ENCODE measurements at regions not wholly inside any gene's neighbourhood (a gene's known extent, or its start where the extent isn't known, plus 50 kb on each side); places are given as distances from the start of the nearest gene placed in this dataset.

DNA sequence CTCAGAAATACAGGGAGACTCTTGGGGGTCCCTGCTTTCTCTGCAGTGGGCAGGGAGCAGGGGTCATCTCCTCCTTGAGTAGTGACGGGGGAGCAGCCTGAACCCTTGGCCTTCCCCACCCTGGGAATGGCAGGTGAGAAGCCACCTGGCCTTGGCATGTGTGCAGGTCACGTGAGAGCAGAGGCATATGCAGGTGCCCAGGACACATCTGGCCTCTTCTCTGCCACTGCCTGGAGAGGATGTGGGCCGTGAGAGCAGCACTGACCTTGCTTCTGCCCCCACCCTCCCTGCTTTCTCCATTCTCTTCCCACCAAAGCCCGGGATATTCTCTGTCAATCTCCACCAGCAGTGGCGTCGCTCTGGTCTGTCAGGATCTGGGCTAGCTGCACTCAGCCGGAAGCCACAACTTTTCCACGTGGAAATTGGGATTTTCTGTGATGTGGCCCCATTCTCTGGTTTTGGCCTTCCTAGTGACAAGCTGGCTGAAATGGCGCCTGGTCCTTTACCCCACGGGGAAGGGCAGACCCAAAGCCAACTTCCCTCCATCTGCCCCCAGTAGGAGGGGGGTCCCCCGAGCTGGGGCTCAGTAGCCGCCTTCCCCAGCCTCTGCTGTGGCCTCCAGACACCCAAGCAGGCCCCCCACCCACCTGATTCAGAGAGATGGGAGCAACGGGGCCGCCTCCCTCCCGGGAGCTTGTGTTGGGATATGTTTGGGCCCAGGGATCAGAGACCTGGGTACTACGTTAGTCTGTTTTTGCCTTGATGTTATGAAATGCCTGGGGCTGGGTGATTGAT is 70.4 kb upstream of the FCN1 start:
- no peak for DNase-seq

DNA sequence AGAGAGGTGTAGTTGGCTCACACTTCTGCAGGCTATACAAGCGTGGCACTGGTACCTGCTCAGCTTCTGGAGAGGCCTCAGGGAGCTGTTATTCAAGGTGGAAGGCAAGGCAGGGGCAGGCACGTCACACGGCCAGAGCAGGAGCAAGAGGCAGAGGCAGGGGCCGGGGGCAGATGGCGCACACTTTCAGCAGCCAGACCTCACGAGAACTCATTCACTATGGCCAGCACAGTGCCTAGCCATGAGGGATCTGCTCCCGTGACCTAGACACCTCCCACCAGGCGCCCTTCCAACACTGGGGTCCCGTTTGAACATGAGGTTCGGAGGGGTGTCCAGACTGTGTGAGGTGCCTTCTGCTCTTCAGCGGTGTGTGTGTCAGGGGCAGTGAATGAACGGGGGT is 71.0 kb upstream of the FCN1 start:
- no peak for DNase-seq

DNA sequence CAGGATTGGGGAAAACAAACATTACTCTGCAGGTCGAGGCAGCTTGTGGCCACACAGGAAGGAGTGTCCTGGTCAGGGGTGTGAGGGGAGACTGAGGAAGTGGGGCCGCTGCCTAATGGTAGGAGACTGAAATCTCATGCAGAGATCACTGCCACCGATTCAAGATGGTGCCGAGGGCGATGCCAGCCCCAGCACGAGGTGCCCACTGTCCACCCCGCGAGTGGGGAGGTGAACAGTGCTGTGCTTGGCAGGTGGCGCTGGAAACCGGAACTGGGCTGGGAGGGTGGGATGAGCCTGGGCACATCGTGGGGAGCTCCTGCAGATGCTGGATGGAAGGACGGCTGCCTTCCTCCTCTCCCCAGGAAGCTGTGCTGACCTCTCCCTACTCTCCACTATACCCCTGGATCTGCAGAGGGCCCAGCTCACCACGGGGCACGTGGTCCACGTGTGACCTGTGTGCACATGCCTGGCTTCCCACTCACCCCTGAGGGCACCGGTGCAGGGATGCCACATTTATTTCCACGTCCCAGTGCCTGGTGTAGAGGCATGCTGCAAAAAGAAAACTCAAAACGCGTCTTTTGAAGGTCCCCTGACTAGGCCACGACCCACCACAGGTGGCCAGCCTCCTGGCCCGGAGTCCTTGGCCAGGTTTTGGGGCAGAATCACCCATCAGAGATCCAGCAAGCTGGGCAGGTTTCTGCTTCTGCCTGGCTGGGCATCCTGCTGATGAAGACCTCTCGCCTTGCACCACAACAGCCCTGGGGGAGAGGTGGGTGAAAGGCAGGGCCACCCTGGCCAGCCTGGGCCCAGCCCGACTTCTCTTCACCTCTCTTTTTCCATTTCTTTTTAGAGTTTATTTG is 71.7 kb upstream of the FCN1 start:
- no peak for DNase-seq

DNA sequence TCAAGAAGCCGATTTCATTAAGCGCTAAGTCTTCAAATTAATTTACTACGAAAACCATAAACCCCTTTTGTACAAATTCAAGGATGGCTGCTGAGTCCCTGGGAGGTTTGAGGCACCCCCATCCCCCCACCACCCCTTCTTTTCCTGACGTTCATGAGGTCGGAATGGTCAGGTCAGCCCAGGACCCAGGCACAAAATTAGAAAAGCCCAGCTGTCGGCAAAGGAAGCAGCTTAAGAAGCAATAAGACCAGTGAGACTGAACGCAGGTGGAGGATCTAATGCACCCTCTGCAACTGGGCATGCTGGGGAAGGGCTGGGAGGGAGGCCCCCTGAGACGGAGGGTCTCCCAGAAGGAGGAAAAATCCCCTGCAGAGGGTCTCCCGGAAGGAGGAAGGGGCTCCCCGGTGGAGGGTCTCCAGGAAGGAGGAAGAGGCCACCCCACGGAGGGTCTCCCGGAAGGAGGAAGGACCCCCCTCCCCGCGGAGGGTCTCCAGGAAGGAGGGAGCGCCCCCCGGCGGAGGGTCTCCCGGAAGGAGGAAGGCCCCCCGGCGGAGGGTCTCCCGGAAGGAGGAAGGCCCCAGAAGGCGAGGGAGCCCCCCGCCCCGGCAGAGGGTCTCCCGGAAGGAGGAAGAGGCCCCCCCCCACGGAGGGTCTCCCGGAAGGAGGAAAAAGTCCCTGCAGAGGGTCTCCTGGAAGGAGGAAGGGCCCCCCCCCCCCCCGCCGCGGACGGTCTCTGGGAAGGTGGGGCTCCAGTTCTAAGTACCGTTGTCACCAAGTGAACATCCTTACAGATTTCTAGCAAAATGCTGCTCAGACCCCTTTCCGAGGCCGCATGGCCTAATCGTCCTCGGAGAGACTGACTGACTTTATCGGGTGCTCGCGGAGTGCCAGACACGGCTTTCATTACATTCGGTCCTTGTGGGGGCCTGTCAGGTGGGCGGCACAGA is 74.4 kb upstream of the FCN1 start:
- no peak for DNase-seq

DNA sequence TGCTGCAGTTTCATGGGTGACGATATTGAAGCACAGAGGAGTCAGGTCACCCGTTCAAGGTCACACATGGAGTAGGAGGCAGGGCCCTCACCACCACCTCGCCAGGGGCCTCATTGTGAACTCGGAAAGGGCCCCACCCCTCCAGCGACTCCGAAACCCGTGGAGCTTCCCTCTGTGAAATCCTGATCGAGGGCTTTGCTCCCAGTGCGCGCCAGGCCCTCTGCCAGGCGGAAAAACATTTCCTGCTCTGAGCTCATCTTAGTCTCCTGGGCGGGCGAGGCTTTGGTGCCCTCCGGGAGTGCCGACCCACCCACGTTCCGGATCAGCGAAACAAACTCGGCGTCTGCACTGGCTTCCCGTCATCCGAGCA is 75.0 kb upstream of the FCN1 start:
- DNase-seq: no peak

DNA sequence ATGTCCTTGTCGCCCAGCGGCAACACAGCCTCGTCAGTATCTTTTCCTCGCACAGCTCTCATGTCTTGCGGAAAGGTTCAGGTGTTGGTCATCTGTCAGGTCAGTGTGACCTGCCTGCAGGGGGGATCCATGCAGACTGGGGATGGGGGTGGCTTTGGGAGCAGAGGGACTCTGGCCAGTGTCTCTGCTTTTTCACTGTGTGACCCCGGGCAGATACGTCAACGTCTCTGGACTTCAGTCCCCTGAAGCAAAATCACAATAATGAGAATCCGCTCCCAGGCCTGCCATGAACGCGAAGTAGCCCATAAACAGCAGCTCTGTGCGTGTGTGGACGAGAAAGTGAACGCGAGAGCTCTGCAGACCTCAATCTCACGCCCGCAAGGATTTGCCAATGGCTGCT is 75.7 kb upstream of the FCN1 start:
- no peak for DNase-seq

DNA sequence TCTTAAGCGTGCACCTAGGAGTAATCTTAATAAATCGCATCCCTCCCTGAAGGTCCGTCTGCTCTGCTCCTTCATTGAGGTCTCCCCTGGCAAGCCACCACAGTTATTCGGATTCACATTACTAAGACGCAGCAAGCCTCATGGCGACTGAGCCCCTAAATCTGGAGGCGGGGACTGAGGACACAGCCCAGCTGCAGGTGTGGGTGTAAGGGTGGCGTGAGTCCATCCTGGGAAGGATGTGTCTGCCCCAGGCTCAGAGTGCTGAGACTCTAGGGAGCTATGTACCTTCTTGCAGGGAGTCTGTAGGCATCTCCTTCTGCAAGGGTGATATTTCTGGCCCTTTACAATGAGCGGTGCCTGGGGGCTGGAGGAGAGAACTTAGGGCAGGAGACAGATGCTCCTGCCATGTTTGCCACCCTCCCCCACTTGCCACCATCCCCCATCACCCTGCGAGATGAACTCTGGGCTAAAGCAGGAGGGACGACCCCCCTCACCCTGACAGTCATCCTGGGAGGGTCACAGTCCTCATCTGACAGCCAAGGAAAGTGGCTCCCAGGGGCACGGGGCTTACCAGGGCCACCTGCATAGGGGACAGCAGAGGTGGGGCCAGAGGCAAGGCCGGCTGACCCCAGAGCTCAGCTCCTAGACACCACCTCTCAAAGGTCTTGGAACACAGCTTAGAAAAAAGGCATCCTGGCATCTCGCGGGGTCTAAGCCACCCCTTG is 76.4 kb upstream of the FCN1 start:
- DNase-seq: no peak

DNA sequence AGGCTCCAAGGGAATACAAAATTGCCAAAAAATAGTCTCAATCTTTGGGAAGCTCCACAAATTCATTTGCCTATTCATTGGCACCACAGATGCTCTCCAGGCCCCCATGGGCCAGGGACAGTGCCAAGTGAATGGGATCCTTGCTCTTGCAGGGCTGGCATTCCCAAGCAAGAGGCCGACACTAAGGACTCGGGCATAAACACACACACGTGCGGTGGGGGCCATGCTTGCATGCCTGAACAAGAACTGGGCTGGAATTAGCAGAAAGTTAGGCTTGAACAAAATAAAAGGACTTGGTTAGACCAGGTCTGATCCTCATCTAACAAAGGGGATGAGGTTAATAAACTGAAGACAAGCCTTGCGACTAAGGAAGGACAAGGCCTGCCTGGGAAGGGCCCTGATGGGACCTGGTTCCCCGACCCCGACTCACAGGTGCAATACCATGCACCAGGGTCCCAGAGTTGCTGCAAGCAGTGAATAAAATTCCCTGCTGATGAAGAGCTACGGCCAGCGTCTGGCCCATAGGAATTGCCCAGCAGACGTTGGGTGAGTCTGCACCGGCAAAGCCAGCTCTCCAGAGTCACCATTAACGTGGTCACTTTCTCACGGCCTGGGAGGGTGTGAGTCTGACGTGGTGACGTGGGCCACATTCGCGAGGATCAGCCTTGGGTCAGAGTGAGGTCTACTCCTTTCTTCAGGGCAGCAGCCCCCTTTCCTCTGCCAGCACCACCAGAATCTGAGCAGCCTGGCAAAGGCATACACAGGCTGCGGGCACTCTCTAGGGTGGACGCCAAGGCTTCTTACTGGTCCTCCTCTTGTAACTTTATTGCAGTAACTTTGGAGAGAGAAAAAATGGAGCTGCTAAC is 77.4 kb upstream of the FCN1 start:
- DNase-seq: no peak

DNA sequence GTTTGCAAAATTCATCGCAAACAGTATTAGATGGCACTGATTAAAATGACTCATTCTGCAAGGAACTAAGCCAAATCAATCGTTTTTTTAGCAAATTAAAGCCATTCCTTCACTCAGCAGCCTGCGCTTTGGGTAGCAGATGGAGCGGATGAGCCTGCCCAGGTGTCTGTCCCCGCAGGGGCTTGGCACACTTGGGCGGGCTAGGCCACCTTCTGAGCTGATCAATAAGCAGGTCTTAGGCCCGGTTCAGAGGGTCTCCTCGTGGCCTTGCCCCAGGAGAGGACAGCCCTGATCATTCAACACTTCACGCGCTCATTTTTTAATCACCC is 78.0 kb upstream of the FCN1 start:
- no peak for DNase-seq

DNA sequence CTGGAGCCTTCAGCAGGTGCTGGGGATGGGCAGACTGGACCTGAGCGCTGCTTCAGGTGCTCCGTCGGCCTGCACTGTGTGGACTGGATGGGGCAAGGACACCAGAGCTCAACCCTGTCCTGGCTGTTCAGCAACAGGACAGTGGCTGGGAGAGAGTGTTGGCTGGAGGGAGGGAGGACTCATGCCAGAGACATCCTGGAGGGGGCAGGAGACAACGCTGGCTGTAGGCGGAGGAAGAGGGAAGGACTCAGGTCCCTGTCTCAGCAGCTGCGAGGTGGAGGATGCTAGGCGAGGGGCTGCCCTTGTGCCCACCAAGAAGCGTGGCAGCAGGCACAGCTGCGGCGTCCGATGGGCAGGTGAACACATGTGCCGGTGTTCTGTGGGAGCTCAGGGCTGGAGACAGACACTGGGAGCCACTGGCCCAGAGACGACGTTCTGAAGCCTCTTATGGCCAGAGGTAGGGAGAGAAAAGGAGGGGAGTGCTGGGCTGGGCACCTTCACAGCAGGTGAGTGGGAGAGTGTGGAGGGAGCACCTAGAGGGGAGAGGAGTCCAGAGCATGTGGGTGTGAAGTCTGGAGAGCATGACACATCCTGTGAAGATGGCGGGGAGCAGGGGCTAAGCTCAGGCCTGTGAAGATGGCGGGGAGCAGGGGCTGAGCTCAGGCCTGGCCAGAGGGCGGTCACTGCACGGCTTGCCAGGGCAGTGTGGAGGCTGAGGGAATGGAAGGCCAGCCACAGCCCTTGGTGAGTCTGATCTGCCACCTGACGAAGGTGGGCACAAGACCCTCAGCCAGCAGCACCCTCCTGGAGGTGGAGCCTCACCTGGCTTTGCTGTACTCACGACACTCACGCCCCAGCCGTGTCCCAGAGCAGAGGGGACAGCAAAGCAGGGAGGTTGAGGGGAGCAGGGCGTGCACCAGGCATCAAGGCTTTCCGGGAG is 79.1 kb upstream of the FCN1 start:
- DNase-seq: no peak

DNA sequence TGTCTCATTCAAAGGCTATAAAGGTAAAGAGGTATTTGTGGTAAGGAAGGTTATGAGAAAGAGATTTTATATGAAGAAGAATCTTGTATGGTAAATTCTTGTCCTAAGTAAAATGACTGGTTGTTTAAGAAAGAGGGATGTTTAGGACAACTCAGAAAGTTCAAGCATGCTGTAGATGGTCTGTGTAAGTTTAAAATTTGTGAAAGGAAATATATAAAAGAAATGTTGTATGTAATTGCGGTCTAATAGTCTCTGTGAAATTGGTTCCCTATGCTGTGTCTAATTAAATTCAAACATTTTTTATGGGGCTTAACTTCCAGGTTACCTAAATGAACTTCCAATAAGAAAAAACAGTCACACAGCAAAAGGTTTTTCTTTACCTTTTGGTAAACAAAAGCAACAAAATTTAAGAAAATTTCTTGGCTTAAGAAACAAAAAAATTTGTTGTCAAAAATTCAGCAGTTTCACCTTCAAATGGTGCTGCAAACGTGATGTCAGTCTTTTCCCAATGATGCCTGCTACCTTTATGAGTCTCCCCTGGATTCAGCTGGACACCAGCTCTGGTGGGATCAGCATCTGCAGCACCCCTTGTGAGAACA is 83.0 kb upstream of the FCN1 start:
- peak; percentile 0 for DNase-seq

DNA sequence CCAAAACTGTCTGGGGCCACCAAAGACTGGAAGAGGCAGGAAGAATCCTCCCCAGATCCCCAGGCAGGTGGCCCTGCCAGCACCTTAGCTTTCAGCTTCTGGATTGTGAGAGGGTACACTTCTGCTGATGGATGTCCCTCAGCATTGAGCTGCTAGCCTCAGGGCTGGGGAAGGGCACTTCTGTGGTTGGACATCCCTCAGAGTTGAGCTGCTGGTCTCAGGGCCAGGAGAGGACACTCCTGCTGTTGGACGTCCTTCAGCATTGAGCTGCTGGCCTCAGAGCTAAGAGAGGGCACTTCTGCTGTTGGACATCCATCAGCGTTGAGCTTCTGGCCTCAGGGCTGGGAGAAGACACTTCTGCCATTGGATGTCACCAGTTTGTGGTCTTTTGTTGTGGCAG is 83.8 kb upstream of the FCN1 start:
- no peak for DNase-seq

DNA sequence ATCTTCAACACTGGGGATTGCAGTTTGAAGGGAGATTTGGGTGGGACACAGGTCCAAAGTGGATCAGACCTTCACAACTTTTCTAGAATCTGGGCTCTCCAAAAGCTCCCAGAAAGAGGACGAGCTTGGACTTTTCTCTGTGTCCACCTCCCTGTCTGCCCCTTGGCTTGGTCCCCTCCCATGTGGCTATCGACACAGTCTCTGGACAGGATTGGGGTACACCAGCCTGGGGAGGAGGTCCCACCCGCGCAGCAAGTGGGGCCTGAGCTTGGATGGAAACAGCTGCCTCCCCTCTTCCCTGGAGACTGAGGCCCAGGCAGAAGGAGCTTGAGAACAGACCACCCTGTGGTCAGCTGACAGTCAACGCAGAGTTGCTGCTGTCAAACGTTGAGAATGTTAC is 84.6 kb upstream of the FCN1 start:
- DNase-seq: no peak

DNA sequence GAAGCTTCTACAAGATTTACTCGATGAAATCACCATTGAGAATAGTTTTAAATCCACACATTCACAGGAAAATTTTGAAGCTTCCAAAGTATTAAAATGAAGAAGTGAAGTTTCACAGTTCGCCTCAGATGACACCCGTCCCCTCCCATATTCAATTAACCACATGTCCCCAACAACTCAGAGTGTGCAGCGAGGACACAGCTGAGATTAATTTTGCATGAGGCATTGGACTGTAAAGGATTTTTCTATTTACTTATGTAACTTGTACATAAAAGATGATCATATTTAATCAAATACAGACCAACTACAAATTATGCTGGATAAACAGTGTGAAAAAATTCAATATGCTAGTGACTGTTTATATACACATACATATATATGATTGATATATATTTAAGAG is 84.7 kb upstream of the OLFM1 start:
- no peak for DNase-seq

DNA sequence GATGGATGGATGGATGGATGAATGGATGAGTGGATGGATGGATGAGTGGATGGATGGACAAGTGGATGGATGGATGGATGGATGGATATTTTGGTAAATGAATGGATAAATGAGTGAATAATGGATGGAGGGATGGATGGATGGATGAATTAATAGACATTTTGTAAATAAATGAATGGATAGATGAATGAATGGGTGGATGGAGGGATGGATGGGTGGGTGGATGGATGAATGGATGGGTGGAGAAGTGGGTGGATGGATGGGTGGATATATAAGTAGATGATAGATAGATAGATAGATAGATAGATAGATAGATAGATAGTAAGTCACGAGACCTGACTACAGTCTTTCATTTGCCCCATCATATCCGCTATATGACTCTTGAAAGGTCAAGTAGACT is 82.7 kb upstream of the OLFM1 start:
- DNase-seq: no peak

DNA sequence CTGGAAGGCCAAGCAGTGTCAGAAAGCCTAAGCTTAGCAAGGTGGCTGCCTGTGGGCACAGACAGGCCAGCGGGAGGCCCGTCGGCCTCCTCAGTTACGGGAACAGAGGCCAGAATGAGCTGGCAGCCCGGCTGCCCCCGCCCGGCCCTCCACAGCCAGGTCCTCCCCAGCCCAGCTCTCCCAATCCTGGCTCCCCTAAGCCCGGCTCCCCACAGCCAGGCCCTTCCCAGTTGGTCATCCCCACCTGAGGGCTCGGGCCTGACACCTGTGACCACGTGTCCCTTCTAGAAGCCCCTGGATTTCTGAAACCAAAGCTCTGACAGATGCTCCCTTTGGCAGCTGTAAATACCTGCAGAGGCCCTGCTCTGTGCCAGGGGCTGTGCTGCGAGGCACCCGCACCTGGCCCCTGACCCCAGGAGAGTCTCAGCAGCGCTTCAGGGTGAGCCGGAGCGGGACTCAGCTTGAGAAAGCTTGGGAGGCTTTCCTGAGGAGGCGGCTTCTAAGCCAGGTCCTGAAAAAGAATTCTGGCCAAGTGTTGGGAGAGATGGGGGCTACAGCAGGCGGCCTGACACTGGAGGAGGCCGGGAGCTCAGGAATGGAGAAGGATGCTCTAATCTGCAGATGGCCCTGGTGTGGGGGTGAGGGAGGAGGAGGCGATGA is 80.4 kb upstream of the OLFM1 start:
- no peak for DNase-seq

DNA sequence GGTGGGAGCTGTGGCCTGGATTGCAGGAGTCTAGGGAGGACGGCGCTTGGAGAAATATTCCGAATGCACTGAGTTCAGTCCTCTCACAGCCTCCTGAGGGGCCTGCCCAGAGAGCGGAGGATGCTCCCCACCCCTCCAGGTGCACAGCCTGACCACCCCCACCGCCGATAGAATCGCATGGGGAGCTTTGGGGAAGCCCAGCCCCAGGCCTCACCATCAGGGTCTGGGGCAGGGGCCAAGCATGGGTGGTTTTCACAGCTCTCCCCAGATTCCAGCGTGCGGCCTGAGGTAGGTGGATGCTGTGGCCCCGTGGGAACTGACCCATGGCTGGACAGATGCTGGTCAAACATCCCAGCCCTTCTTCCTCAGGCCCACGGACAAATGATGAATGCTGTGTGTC is 79.9 kb upstream of the OLFM1 start:
- DNase-seq: no peak

DNA sequence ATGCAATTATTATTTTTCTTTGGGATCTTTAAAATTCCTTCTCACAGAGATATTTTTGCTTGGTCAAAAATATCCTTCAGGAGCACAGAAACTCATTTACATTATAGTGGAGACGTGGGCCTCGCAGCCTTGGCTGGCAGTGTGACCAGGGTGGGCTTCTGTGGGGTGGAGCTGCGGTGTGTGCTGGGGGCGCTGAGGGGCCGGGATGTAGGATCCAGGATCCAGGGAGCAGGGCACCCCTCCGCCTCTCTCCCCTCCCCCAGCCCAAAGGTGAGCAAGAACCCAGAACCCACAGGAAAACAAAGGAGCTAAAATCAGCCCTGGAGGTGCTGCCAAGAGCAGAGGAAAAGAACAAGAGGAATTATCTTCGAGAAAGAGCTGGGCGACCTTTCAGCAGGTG is 79.1 kb upstream of the OLFM1 start:
- no peak for DNase-seq

DNA sequence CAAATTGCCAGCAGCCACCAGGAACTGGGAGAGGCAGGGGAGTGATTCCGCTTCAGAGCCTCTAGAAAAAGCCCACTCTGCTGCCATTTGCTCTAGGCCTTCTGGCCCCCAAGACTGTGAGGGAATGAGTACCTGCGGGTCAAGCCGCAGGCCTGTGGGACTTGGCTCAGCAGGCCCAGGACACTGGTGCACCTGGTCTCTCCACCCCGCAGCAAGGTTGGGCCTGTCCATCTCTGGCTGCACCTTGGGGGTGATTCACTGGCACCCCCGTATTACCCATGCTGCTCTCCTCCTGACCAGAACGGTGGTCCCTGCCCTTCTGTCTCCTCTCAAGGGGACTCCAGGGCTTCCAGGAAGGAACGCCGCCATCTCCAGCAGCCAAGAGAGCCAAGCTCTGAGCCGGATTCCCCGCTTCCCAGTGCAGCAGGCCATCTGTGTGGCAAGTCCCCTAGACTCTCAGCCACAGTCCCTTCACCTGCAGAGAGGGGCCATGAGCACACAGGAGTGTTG is 78.4 kb upstream of the OLFM1 start:
- no peak for DNase-seq
